ENCODE measurements at regions not wholly inside any gene's neighbourhood (a gene's known extent, or its start where the extent isn't known, plus 50 kb on each side); places are given as distances from the start of the nearest gene placed in this dataset.
A peak's percentile ranks its signal among the peaks of the same experiment; 100 is the strongest.

- no peak for DNase-seq
Observed at GRCh38 chr5:133854554-133854953, 113.9 kb downstream of the C5orf15 start.

DNA sequence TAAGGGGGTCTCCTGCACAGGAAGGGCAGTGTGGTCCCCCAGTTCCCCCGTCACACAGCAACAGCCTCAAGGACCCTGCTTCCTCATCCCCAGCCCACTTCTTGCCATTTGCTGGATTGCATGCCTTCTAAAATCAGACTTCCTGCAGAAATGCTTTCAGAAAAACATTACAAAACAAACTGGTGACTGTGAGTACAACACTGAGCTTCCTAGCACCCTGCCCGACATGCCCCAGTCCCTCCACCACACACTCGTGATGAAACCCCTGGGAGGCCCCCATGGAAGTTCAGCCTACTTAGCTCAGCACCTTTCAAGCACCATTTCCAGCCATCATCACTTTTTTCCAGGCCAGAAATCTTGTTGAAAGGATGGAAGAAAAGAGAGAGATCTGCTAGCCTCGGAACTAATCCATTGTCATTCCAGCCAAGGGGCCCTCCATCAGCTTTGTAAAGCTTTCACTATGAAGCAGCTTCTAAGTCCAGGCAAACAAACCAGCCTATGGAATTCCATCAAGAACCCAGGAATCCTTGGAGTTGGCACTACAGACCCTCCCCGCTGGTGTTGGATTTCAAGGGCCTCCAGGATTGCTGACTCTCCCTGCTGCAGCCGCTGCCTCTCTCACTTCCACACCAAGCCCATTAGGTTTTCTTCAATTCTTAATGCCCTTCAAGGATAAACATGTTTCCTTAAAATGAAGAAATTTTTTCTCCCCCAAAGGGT lies 114.6 kb downstream of the C5orf15 start:
- DNase-seq, result no peak

DNA sequence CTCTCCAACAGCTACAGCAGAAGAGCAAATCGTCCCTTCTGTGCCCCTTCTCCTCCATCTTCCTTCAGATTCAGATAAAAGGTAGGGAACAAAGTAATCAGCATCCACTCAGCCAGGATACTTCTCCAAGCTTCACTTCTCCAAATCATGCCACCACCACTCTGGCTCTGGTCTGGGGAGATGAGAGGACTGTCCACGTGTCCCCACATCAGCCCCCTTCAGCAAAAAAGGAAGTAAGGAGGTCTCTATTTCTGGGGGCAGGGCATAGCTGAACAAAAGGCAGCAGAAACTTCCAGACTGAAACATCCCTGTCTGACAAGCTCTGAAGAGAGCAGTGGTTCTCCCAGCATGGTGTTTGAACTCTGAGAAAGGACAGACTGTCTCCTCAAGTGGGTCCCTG lies 116.9 kb downstream of the C5orf15 start:
- peak in 2 of 51 donors; percentile 14 to 33 for DNase-seq

- DNase-seq, result no peak
Observed at GRCh38 chr5:133850811-133851210, 117.6 kb downstream of the C5orf15 start.

GRCh38 chr5:133849116-133849515 lies 119.3 kb downstream of the C5orf15 start:
- no peak for DNase-seq

DNA sequence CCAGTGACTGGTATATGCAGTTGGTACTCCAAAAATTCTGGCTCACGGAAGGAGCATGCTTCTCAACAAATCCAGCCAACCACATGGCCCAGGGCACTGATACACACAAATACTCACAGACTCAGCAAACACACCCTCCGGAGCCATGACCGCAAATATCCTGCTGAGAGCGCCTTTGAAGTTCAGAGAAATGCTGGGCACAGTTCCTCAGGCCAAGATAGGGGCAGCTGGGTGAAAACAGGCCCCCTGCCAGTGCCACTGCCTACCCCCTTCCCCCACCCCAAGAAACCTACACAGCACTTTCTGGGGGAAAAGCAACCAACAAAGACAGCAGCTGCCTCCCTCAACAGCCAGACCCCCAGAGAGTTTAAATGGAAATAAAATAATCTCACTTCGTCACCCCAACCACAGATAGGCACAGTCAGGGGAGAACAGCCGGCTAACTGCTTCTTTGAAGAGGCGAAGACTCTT lies 120.0 kb downstream of the C5orf15 start:
- peak in 2 of 51 donors; percentile 10 to 15 for DNase-seq

- no peak for DNase-seq
Observed at GRCh38 chr5:133847886-133848285, 120.5 kb downstream of the C5orf15 start.

DNA sequence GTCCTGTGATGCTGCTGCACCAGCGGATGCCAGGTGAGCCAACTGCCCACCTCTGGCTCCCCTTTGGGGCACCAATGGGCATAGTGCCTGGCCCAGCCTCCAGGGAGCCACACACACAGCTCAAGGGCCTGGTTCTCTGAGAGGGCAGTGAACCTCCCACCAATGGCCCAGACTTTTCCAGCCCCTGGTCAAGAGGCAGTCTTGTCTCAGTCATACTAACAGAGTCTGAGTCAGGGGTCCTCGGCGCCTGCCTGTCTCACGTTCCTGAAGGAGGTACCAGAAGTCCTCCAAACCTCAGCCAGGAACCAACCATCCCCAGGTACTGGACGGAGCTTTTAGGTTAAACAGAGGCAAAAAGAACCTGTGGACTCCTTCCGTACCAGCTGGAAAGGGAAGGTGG lies 121.1 kb downstream of the C5orf15 start:
- DNase-seq, result no peak

DNA sequence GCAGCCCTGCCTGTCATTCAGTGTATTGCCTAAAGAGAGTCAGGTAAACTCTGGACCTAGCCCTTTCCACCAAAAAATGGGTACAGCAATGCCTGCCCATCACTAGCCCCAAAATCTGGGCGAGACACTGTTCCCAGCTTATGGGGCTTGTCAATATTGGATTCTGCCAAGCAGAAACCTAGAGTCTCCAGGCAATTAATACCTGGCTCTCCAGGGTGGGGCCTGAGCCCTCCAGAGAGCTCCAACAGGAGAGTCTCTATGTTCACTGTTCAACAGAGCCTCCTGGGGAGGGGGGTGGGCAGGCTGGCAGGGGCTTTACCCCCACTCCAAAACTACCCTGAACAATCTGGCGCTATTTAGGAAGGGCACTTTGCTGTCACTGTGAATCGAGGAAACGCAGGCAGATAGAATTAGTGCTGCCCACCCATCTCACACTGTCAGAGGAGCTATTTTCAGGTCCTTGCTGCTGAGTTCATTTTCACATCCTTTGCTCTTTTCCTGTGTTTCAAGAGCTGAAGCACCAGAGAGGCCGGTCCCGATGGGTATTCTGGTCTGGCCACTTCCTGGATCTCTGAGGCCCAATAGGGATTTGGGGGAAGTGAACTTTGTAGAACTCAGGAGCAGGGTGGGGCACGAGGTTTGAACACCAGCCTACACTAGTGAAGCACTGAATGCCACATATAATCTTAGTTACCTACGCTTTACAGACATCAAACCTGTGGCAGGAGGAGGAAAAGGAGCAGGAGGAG lies 121.8 kb downstream of the C5orf15 start:
- peak in 7 of 51 donors; percentile 9 to 38 (median 17) for DNase-seq

- no peak for DNase-seq
Observed at GRCh38 chr5:133845271-133845670, 123.2 kb downstream of the C5orf15 start.

DNA sequence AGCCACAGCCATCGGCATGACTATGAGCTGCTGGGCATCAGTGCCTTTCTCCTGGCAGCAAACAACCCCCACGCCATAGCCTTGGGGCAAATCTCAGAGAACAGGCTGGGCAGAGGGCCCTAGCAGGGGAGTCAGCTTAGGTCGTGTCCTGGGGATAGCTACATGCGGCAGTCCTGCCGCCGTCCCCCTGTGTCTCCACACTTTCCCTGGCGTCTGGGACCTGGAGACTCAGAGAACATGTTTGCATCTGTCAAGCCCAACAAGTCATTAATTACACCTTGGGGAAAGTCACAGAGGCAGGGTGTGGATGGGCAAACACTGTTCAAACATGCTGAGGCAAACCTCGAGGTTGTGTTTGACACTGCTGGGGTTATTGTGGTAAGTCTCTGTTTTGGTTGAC lies 123.6 kb downstream of the C5orf15 start:
- no peak for DNase-seq

DNA sequence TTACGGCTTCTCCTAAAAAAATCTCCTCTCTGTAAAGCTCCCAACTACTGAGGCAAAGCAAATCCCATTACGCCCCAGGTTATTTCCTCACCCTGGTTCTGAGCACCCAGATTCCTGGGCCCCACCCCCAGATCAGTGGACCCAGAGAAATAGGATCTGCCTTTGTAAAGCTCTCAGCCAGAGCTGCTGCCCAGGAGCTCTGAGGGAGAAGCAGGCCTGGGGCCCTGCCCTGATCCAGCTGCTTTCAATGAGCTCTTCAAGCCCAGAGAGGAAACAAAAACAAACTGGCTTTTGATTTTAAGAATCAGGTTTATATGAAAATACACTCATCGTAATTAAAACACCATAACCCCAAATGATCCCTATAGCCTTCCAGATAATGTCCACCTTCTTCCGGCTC lies 124.5 kb downstream of the C5orf15 start:
- no peak for DNase-seq

DNA sequence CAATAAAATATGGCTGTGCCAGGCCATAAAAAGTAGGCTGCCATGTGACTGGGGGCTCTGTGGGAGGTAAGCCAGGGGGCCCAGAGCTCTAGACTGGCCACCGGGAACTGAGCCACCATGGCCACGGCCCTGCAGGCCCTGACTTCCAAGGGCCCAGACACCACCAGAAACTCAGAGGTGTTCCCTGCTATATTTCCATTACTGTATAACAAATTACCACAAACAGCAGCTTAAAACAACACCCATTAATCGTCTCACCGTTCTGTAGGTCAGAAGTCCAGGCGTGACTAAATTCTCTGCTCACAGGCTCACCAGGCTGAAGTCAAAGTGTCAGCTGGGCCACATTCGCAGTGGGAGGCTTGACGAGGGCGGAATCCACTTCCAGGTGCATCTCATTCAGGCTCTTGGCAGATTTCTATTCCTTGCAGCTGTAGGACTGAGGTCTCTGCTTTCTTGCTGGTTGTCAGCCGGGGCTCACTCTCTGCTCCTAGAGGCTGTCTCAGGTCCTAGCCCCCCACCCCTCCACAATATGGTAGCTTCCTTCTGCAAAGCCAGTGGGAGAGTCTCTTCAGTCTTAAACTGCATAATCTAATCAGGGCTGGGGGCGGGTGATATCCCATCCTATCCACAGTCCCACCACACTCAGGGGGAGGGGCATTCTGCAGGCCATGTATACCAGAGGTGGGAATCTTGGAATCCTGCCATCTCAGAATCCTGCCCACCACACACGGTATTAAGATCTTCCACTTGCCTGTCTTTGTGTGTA lies 125.4 kb downstream of the C5orf15 start:
- no peak for DNase-seq

- no peak for DNase-seq
Observed at GRCh38 chr5:133841831-133842750, 126.3 kb downstream of the C5orf15 start.

GRCh38 chr5:133840168-133840567 lies 128.3 kb downstream of the C5orf15 start:
- DNase-seq, result no peak

DNA sequence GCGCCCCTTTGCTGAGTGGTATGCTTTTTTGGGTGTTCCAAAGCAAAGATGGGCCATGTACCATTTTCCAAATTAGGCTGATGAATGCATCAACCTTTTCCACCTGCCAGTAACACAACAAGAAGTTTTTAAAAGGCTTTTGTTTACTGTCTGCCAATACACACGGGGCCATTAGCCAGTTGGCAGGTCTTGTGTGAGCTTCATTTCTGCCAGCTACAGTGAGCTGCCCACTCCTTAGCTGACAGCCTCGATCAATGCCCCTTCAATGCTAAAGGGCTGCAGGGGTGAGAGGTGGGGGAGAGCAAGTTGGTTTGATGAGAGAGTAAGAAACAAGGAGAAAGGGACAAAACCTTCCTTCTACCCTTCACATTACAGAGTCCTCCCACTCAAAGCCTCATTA lies 128.7 kb downstream of the C5orf15 start:
- DNase-seq, result peak in 4 of 51 donors; percentile 5 to 36 (median 13)

GRCh38 chr5:133839090-133839489 lies 129.3 kb downstream of the C5orf15 start:
- no peak for DNase-seq

DNA sequence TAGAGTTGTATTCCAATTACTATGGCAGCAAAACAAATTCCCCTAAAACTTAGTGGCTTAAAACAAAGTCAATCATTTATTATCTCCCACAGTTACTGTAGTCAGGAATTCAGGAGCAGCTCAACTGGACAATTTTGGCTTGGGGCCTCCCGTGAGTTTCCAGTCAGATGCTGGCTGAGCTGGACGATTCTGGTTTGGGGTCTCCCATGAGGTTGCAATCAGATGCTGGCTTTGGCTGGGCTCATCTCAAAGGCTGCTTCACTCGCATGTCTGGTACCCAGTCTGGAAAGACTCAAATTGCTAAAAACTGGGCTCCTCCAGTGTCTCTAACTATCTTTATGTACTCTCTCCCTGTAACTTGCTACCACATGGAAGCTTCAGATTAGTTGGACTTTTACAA lies 130.1 kb downstream of the C5orf15 start:
- no peak for DNase-seq

DNA sequence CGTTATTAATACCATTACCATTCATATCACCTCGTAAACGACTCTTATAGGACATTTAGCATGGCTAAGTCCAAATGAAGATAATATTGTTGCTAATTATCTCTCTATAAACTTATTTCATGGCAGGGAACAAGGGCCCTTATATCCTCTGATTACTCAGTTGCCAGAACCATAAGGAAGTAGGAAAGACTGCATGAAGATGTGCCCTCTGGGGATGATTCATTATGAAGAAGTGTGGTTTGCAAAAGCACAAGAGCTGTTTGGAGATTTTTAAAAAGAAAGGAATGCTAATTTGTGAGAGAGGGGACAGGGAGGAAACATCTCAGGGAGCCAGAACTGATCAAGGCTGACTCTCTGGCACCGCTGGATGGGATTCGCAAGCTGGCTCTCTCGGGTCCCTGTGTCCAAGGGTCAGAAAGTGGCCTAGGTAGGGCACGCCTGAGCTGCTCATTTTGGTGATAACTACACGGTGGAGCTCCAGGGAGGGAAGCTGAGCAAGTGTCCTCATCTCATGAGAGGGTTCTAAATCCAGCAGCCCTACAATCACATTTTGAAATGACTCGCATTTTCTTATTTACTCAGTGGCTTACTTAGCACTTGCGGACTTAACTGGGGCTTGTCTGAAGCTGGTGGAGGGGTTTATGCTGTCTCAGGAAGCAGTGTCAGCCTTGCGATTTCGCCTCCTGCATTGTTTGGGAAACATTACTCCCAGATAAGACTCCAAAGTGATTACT lies 136.8 kb downstream of the C5orf15 start:
- DNase-seq, result no peak

- DNase-seq, result no peak
Observed at GRCh38 chr5:133830911-133831310, 137.5 kb downstream of the C5orf15 start.

Data from hypothalamus (tissue), 51 donors.